ENCODE measurements at regions not wholly inside any gene's neighbourhood (a gene's known extent, or its start where the extent isn't known, plus 50 kb on each side); places are given as distances from the start of the nearest gene placed in this dataset.

GRCh38 chr14:97713023-97713422, 915.8 kb downstream of the VRK1 start:
- no peak for TF ChIP-seq POLR2A (IDR thresholded peaks at IDR 0.05; ENCODE audit: low read depth, low read length)
- TF ChIP-seq EZH2 (IDR thresholded peaks at IDR 0.05; ENCODE audit: borderline replicate concordance, low read depth, low read length, severe bottlenecking): no peak
- TF ChIP-seq, protein P1, sequence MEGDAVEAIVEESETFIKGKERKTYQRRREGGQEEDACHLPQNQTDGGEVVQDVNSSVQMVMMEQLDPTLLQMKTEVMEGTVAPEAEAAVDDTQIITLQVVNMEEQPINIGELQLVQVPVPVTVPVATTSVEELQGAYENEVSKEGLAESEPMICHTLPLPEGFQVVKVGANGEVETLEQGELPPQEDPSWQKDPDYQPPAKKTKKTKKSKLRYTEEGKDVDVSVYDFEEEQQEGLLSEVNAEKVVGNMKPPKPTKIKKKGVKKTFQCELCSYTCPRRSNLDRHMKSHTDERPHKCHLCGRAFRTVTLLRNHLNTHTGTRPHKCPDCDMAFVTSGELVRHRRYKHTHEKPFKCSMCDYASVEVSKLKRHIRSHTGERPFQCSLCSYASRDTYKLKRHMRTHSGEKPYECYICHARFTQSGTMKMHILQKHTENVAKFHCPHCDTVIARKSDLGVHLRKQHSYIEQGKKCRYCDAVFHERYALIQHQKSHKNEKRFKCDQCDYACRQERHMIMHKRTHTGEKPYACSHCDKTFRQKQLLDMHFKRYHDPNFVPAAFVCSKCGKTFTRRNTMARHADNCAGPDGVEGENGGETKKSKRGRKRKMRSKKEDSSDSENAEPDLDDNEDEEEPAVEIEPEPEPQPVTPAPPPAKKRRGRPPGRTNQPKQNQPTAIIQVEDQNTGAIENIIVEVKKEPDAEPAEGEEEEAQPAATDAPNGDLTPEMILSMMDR (IDR thresholded peaks at IDR 0.05; ENCODE audit: extremely low read depth in 1 of 2, insufficient read depth in 1 of 2, low read depth in 1 of 2, low read length in 2 of 2): no peak
- TF ChIP-seq POLR2AphosphoS5 (IDR thresholded peaks at IDR 0.05; ENCODE audit: insufficient read depth, low read depth, low read length): no peak
- TF ChIP-seq JUN (IDR thresholded peaks at IDR 0.05; ENCODE audit: borderline replicate concordance, insufficient read depth, insufficient read length, low read depth): peak; percentile 59
- no peak for TF ChIP-seq MAX (IDR thresholded peaks at IDR 0.05; ENCODE audit: insufficient read depth, insufficient read length)
